GM23248 (cell line): ENCODE measurements at regions not wholly inside any gene's neighbourhood (a gene's known extent, or its start where the extent isn't known, plus 50 kb on each side); places are given as distances from the start of the nearest gene placed in this dataset.
"Not testable (repeated sequence)": the region's sequence is repeated elsewhere in the genome, so short reads cannot be mapped to it uniquely, and the experiment has no call there.

Source experiments
- DNase-seq: peaks from one replicate; pipeline ENCODE4 v3.0.0-alpha.2; 2015
- H2AFZ ChIP-seq: fragments of 200-600 bp; sonication (generic); 2 replicates; pipeline ENCODE4 v1.6.1; 2016; ENCODE audit warnings: antibody characterized with exemption
- H3F3A ChIP-seq: fragments of 200-600 bp; sonication (generic); 2 replicates; pipeline ENCODE4 v1.6.1; 2016; ENCODE audit warnings: mild to moderate bottlenecking, antibody characterized with exemption, mixed run types; ENCODE audit not compliant: insufficient read depth
- H3K27ac ChIP-seq: fragments of 200-600 bp; sonication (generic); 2 replicates; pipeline ENCODE4 v1.5.1; 2016; ENCODE audit warnings: mild to moderate bottlenecking
- H3K27me3 ChIP-seq: fragments of 200-600 bp; sonication (generic); replicated peaks from 2 replicates; pipeline ENCODE4 v1.6.1; 2016; ENCODE audit warnings: mild to moderate bottlenecking; ENCODE audit not compliant: insufficient read depth
- H3K36me3 ChIP-seq: fragments of 200-600 bp; sonication (generic); 2 replicates; pipeline ENCODE4 v1.6.1; 2016; ENCODE audit warnings: low read depth, mild to moderate bottlenecking
- H3K4me1 ChIP-seq: fragments of 200-600 bp; sonication (generic); 2 replicates; pipeline ENCODE4 v1.6.1; 2016; ENCODE audit warnings: mild to moderate bottlenecking; ENCODE audit not compliant: insufficient read depth
- H3K4me2 ChIP-seq: fragments of 200-600 bp; sonication (generic); one replicate; pipeline ENCODE4 v1.6.1; 2016; ENCODE audit warnings: mild to moderate bottlenecking; ENCODE audit not compliant: unreplicated experiment
- H3K4me3 ChIP-seq: fragments of 200-600 bp; sonication (generic); 2 replicates; pipeline ENCODE4 v1.5.1; 2016; ENCODE audit warnings: mild to moderate bottlenecking
- H3K79me2 ChIP-seq: fragments of 200-600 bp; sonication (generic); 2 replicates; pipeline ENCODE4 v1.6.1; 2016; ENCODE audit warnings: mild to moderate bottlenecking; ENCODE audit not compliant: insufficient read depth
- H3K9ac ChIP-seq: fragments of 200-600 bp; sonication (generic); 2 replicates; pipeline ENCODE4 v1.6.1; 2016; ENCODE audit warnings: mild to moderate bottlenecking
- H3K9me2 ChIP-seq: fragments of 200-600 bp; sonication (generic); 2 replicates; pipeline ENCODE4 v1.6.1; 2016; ENCODE audit warnings: mixed run types, mild to moderate bottlenecking, moderate library complexity; ENCODE audit not compliant: insufficient read depth
- H3K9me3 ChIP-seq: fragments of 200-600 bp; sonication (generic); one replicate; pipeline ENCODE4 v1.6.1; 2017; ENCODE audit warnings: low read depth
- H4K20me1 ChIP-seq: fragments of 200-600 bp; sonication (generic); 2 replicates; pipeline ENCODE4 v1.6.0; 2016; ENCODE audit not compliant: insufficient read depth
- EZH2 ChIP-seq: fragments of 200-600 bp; sonication (generic); IDR thresholded peaks from 2 replicates; pipeline ENCODE4 v1.6.1; 2018; ENCODE audit warnings: antibody characterized with exemption, mild to moderate bottlenecking; ENCODE audit not compliant: insufficient read depth, poor library complexity, severe bottlenecking
- EZH2phosphoT487 ChIP-seq: fragments of 200-600 bp; sonication (generic); IDR thresholded peaks from 2 replicates; pipeline ENCODE4 v1.6.1; 2018; ENCODE audit warnings: antibody characterized with exemption, moderate library complexity, mild to moderate bottlenecking, low read depth; ENCODE audit not compliant: insufficient read depth
- WGBS, 2 experiments: methylation state at CpG; one replicate each; pipeline ENCODE4 v1.1.6; 2015 to 2017; ENCODE audit warnings: low lambda C conversion rate in 2 of 2, low coverage in 1 of 2; ENCODE audit errors: missing lambda C conversion rate in 2 of 2; 5-methylcytosine and 5-hydroxymethylcytosine counted together
- in situ Hi-C: fragments of 300-500 bp; cut with MboI; formaldehyde crosslinking; loops from 2 replicates; pipeline ENCODE4 v1.15.0; 2020

DNA sequence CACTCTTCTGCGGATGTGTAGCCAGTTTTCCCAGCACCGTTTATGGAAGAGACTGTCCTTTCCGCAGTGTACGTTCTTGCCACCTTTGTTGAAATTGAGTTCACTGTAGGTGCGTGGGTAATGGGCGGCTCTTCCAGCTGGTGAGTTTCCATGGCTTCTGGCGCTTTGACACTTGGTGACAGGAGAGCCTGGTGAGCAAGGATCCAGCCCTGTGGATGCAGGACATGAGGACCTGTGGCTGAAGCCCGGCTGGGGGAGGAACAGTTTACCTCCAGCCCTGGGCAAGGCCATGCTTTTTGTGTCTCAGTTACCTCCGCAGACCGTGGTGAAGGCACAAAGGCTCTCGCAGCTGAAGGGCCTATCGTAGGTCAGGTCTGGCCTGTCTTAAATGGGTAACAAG lies 166.5 kb downstream of the LAT start:
- Histone ChIP-seq H4K20me1 (no peaks in the 10 kb centered on the region), H3K4me1 (peaks cover 1% of the 10 kb centered on the region; the same call in 1 of the 2 replicates), H3K9me2 (no peaks in the 10 kb centered on the region), H3K27ac (no peak overlapping the region), H2AFZ (no peak overlapping the region), H3K9ac (no peak overlapping the region), H3K4me3 (no peak overlapping the region), H3K79me2 (no peaks in the 10 kb centered on the region), H3K36me3 (no peaks in the 10 kb centered on the region), H3K4me2 (no peak overlapping the region), H3F3A (peaks cover 3% of the 10 kb centered on the region; the same call in 1 of the 2 replicates), H3K9me3 (no peaks in the 10 kb centered on the region), H3K27me3 (no peaks in the 10 kb centered on the region)
- in situ Hi-C loops = no loop called here
- no peak for DNase-seq
- TF ChIP-seq EZH2phosphoT487 (no peak), EZH2 (no peak)
- 87 to 90% methylated on average over 10 to 12 of the region's 12 CpGs for WGBS, 2 experiments

- H3K9ac ChIP-seq, H3K9me3 ChIP-seq, DNase-seq, H3F3A ChIP-seq, in situ Hi-C loops, H3K4me3 ChIP-seq, H3K36me3 ChIP-seq, H3K4me1 ChIP-seq, H4K20me1 ChIP-seq, H3K9me2 ChIP-seq, H2AFZ ChIP-seq, H3K79me2 ChIP-seq, H3K27ac ChIP-seq, H3K27me3 ChIP-seq, H3K4me2 ChIP-seq: not testable (repeated sequence)
- WGBS, 2 experiments = 90 to 92% methylated on average over 12 of the region's 12 CpGs
Measured at GRCh38 chr16:29149912-29150311, 165.1 kb downstream of the LAT start.

- H2AFZ ChIP-seq = no peak overlapping the region
- DNase-seq = no peak
- no peaks in the 10 kb centered on the region for H3K9me2 ChIP-seq
- in situ Hi-C loops = no loop called here
- H3K4me1 ChIP-seq = 0 out of 2 replicates have a peak, but pooled peaks cover 4% of the 10 kb centered on the region
- TF ChIP-seq EZH2 (no peak), EZH2phosphoT487 (no peak)
- no peak overlapping the region for H3K27ac ChIP-seq
- no peaks in the 10 kb centered on the region for H3K9me3 ChIP-seq
- no peaks in the 10 kb centered on the region for H3K79me2 ChIP-seq
- no peak overlapping the region for H3K4me3 ChIP-seq
- H3K36me3 ChIP-seq = no peaks in the 10 kb centered on the region
- no peaks in the 10 kb centered on the region for H4K20me1 ChIP-seq
- WGBS, 2 experiments = 86 to 88% methylated on average over 15 of the region's 15 CpGs
- no peak overlapping the region for H3K9ac ChIP-seq
- no peaks in the 10 kb centered on the region for H3K27me3 ChIP-seq
- H3F3A ChIP-seq = no peaks in the 10 kb centered on the region
- no peak overlapping the region for H3K4me2 ChIP-seq
Measured at GRCh38 chr16:29148867-29149272, 164.0 kb downstream of the LAT start.

DNA sequence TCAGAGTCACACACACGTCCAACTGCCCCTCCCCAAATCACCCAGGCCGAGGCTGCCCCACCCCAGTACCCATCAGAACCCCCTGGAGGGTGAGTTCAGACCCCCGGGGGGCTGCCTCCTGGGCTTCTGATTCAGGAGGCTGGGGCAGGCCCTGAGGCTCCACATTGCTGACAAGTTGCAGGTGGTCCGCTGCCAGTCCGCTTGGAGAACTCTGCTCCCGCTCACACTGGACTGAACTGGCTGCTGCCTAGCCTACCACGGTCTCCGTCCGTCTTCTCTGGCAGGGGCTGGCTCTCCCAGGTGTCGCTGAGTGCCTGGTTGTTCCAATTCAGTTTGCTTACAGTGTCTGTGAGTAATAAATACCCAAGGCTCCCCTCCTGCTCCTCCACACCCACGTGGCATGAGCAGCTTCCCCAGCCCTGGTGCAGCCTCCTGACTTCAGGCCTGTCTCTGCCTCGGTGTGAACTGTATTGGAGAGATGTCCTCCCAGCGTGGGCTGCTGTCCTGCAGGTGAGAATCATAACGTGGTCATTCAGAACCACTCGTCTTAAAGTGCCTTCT lies 163.4 kb downstream of the LAT start:
- in situ Hi-C loops = no loop called here

GRCh38 chr16:29147710-29148109 lies 162.9 kb downstream of the LAT start:
- in situ Hi-C loops, H3K9ac ChIP-seq: not testable (repeated sequence)
- 84 to 88% methylated on average over 10 of the region's 10 CpGs for WGBS, 2 experiments

More for the DNA sequence above, 163.4 kb downstream of the LAT start:
- no peak for DNase-seq
- TF ChIP-seq EZH2 (no peak), EZH2phosphoT487 (no peak)
- H3K9ac ChIP-seq = no peak overlapping the region
- H3K4me2 ChIP-seq = no peak overlapping the region
- H3K27me3 ChIP-seq = no peaks in the 10 kb centered on the region
- H3K9me3 ChIP-seq = no peaks in the 10 kb centered on the region
- H4K20me1 ChIP-seq = no peaks in the 10 kb centered on the region
- H3K36me3 ChIP-seq = no peaks in the 10 kb centered on the region
- H3K9me2 ChIP-seq = no peaks in the 10 kb centered on the region
- 72 to 74% methylated on average over 13 to 15 of the region's 15 CpGs for WGBS, 2 experiments
- H3K79me2 ChIP-seq = no peaks in the 10 kb centered on the region
- H3K4me3 ChIP-seq = no peak overlapping the region
- 0 out of 2 replicates have a peak, but pooled peaks cover 4% of the 10 kb centered on the region for H3K4me1 ChIP-seq
- H3F3A ChIP-seq = no peaks in the 10 kb centered on the region
- no peak overlapping the region for H2AFZ ChIP-seq
- no peak overlapping the region for H3K27ac ChIP-seq

DNA sequence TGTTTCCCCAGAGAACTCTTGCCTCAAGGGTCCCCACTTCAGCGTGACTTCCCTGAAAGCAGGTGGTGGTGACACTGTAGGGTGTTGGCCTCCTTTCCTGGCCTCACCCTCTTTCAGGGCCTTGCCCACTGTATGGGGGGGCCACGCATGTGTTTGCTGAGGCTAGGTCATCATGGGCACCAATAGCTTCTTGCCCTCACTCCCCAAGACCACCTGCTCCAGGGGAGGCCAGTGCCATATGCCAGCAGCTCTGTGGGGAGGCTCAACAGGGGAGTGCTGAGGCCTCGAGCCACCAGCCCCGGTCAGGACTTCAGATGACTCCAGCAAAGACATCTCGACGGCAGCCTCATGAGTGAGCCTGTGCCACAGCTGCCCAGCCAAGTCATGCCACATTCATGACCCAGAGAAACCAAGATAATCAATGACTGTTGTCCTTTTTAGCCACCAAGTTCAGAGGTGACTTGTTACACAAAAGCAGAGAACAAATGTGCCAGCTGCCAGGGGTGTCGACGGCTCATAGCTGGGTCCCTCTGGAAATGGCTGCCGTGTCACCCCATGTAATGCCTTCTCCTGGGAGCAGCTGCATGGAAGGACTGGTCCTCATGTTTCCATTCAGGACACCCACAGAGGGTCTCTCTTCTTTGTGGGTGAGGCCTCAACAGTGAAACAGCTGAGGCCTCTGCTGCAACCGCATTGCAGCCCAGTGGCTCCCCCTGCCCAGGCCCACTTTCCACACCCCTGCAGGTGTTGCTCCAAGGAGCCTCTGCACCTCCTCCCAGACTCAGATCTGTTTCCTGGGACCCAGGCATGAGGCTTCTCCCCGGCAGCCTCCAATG lies 162.2 kb downstream of the LAT start:
- H3K4me1 ChIP-seq, H3K36me3 ChIP-seq, in situ Hi-C loops, H3F3A ChIP-seq, H4K20me1 ChIP-seq, H3K9me3 ChIP-seq, H3K27me3 ChIP-seq, H3K4me2 ChIP-seq, DNase-seq, H3K9me2 ChIP-seq, H2AFZ ChIP-seq, H3K27ac ChIP-seq, H3K9ac ChIP-seq, H3K79me2 ChIP-seq, H3K4me3 ChIP-seq: not testable (repeated sequence)
- 85 to 92% methylated on average over 10 to 11 of the region's 11 CpGs for whole genome bisulfite sequencing, 2 experiments

More at GRCh38 chr16:29147710-29148109, 162.9 kb downstream of the LAT start:
- H3K27me3 ChIP-seq, H4K20me1 ChIP-seq, H2AFZ ChIP-seq, H3F3A ChIP-seq, H3K27ac ChIP-seq, H3K4me1 ChIP-seq, H3K36me3 ChIP-seq, H3K4me3 ChIP-seq, H3K9me3 ChIP-seq, H3K9me2 ChIP-seq, DNase-seq, H3K4me2 ChIP-seq, H3K79me2 ChIP-seq: not testable (repeated sequence)
